Left hindlimb (tissue), 1 donor: ENCODE measurements at regions not wholly inside any gene's neighbourhood (a gene's known extent, or its start where the extent isn't known, plus 50 kb on each side); places are given as distances from the start of the nearest gene placed in this dataset.
"Not testable (repeated sequence)": the region's sequence is repeated elsewhere in the genome, so short reads cannot be mapped to it uniquely, and the experiment has no call there.

Source experiments
- DNase-seq: peaks from one replicate; pipeline ENCODE4 v3.0.0-alpha.2; 2018

- DNase-seq, result peak; percentile 50
Observed at GRCh38 chr2:109692013-109692743, 78.0 kb downstream of the SOWAHC start.

GRCh38 chr2:109692831-109693230, 78.7 kb downstream of the SOWAHC start:
- not testable (repeated sequence) for DNase-seq

GRCh38 chr2:109693292-109693691, 79.1 kb downstream of the SOWAHC start:
- not testable (repeated sequence) for DNase-seq

GRCh38 chr2:109694190-109694589, 80.0 kb downstream of the SOWAHC start:
- no peak for DNase-seq

GRCh38 chr2:109695290-109695689, 81.1 kb downstream of the SOWAHC start:
- DNase-seq, result no peak

- no peak for DNase-seq
Observed at GRCh38 chr2:109699646-109700045, 85.5 kb downstream of the SOWAHC start.

- no peak for DNase-seq
Observed at GRCh38 chr2:109700680-109701274, 86.6 kb downstream of the SOWAHC start.

GRCh38 chr2:109701362-109701761, 87.2 kb downstream of the SOWAHC start:
- DNase-seq, result no peak

- DNase-seq, result no peak
Observed at GRCh38 chr2:109702250-109702985, 88.3 kb downstream of the SOWAHC start.

GRCh38 chr2:109703077-109703476, 88.9 kb downstream of the SOWAHC start:
- DNase-seq, result no peak

- DNase-seq, result no peak
Observed at GRCh38 chr2:109703798-109704197, 89.6 kb downstream of the SOWAHC start.

GRCh38 chr2:109707281-109708147, 86.6 kb upstream of the RGPD5 start:
- no peak for DNase-seq

GRCh38 chr2:109710505-109711229, 83.4 kb upstream of the RGPD5 start:
- no peak for DNase-seq

- DNase-seq, result no peak
Observed at GRCh38 chr2:109711230-109712122, 82.6 kb upstream of the RGPD5 start.

GRCh38 chr2:109712123-109712449, 82.0 kb upstream of the RGPD5 start:
- DNase-seq, result no peak

- no peak for DNase-seq
Observed at GRCh38 chr2:109712746-109713145, 81.4 kb upstream of the RGPD5 start.

- no peak for DNase-seq
Observed at GRCh38 chr2:109715313-109715805, 78.7 kb upstream of the RGPD5 start.

GRCh38 chr2:109716596-109716995, 77.5 kb upstream of the RGPD5 start:
- not testable (repeated sequence) for DNase-seq

- no peak for DNase-seq
Observed at GRCh38 chr2:109718139-109718538, 76.0 kb upstream of the RGPD5 start.

GRCh38 chr2:109719871-109720270, 74.2 kb upstream of the RGPD5 start:
- DNase-seq, result no peak
